Renal cortical epithelial cell (primary cell): ENCODE measurements at regions not wholly inside any gene's neighbourhood (a gene's known extent, or its start where the extent isn't known, plus 50 kb on each side); places are given as distances from the start of the nearest gene placed in this dataset.
"Not testable (repeated sequence)": the region's sequence is repeated elsewhere in the genome, so short reads cannot be mapped to it uniquely, and the experiment has no call there.

Experiments
- DNase-seq: peaks from one replicate; pipeline ENCODE4 v3.0.0-alpha.2; 2011; ENCODE audit warnings: low read depth

GRCh38 chr7:126005064-126005463 is 1075.4 kb upstream of the POT1 start:
- DNase-seq, result no peak

- no peak for DNase-seq
Measured at GRCh38 chr7:126001349-126001748, 1071.7 kb upstream of the POT1 start.

GRCh38 chr7:125984795-125985194 is 1055.2 kb upstream of the POT1 start:
- no peak for DNase-seq

- no peak for DNase-seq
Measured at GRCh38 chr7:125971656-125972055, 1042.0 kb upstream of the POT1 start.

GRCh38 chr7:125966278-125967048 is 1036.8 kb upstream of the POT1 start:
- DNase-seq, result no peak

- DNase-seq, result no peak
Measured at GRCh38 chr7:125934955-125935354, 1005.3 kb upstream of the POT1 start.

GRCh38 chr7:125934539-125934938 is 1004.9 kb upstream of the POT1 start:
- DNase-seq, result no peak

- DNase-seq, result no peak
Measured at GRCh38 chr7:125930848-125931247, 1001.2 kb upstream of the POT1 start.

- DNase-seq, result no peak
Measured at GRCh38 chr7:125927556-125927955, 997.9 kb upstream of the POT1 start.

GRCh38 chr7:125926621-125927020 is 997.0 kb upstream of the POT1 start:
- DNase-seq, result peak; percentile 2

GRCh38 chr7:125924037-125924436 is 994.4 kb upstream of the POT1 start:
- no peak for DNase-seq

- not testable (repeated sequence) for DNase-seq
Measured at GRCh38 chr7:125915381-125915948, 985.8 kb upstream of the POT1 start.

- DNase-seq, result no peak
Measured at GRCh38 chr7:125908711-125909110, 979.1 kb upstream of the POT1 start.

- no peak for DNase-seq
Measured at GRCh38 chr7:125899577-125899976, 970.0 kb upstream of the POT1 start.

GRCh38 chr7:125892434-125892833 is 962.8 kb upstream of the POT1 start:
- no peak for DNase-seq

- DNase-seq, result no peak
Measured at GRCh38 chr7:125878988-125879387, 949.4 kb upstream of the POT1 start.

GRCh38 chr7:125878235-125878956 is 948.8 kb upstream of the POT1 start:
- no peak for DNase-seq

GRCh38 chr7:125877246-125877645 is 947.6 kb upstream of the POT1 start:
- no peak for DNase-seq

GRCh38 chr7:125876431-125876830 is 946.8 kb upstream of the POT1 start:
- no peak for DNase-seq

- no peak for DNase-seq
Measured at GRCh38 chr7:125871431-125871830, 941.8 kb upstream of the POT1 start.

GRCh38 chr7:125857606-125858005 is 928.0 kb upstream of the POT1 start:
- DNase-seq, result no peak

- DNase-seq, result no peak
Measured at GRCh38 chr7:125848157-125848556, 918.5 kb upstream of the POT1 start.

- DNase-seq, result no peak
Measured at GRCh38 chr7:125847692-125848091, 918.1 kb upstream of the POT1 start.
